ENCODE measurements at regions not wholly inside any gene's neighbourhood (a gene's known extent, or its start where the extent isn't known, plus 50 kb on each side); places are given as distances from the start of the nearest gene placed in this dataset.

- no peaks in the 10 kb centered on the region for H4K20me1 ChIP-seq (ENCODE audit: insufficient read depth)
- no peak overlapping the region for H3K4me3 ChIP-seq (ENCODE audit: low read length)
- no peak overlapping the region for H2AFZ ChIP-seq (ENCODE audit: low read depth, low read length)
- H3K4me2 ChIP-seq (ENCODE audit: low read length): no peak overlapping the region
- no peaks in the 10 kb centered on the region for H3K9me3 ChIP-seq (ENCODE audit: low read length)
- H3K27ac ChIP-seq (ENCODE audit: low read length): no peak overlapping the region
- no peaks in the 10 kb centered on the region for H3K79me2 ChIP-seq (replicated peaks; ENCODE audit: insufficient read depth, low read length)
- no peak overlapping the region for H3K9ac ChIP-seq (ENCODE audit: low read length)
- H3K27me3 ChIP-seq (ENCODE audit: insufficient read depth, low read depth, low read length): no peaks in the 10 kb centered on the region
- TF ChIP-seq REST (IDR thresholded peaks at IDR 0.05; ENCODE audit: borderline replicate concordance): no peak
- TF ChIP-seq RAD21 (conservative IDR thresholded peaks at IDR 0.05): no peak
- no peaks in the 10 kb centered on the region for H3K9me2 ChIP-seq (ENCODE audit: insufficient read depth, low read length)
- no peaks in the 10 kb centered on the region for H3K36me3 ChIP-seq (ENCODE audit: insufficient read depth, low read length)
- no peaks in the 10 kb centered on the region for H3F3A ChIP-seq (ENCODE audit: insufficient read depth, low read length, poor library complexity, severe bottlenecking)
These were observed 236.6 kb upstream of the PCDH18 start for GRCh38 chr4:137768881-137769280.

GRCh38 chr4:137768196-137768595 lies 235.9 kb upstream of the PCDH18 start:
- H3K27ac ChIP-seq (ENCODE audit: low read length): no peak overlapping the region
- no peaks in the 10 kb centered on the region for H3K9me2 ChIP-seq (ENCODE audit: insufficient read depth, low read length)
- no peak overlapping the region for H3K9ac ChIP-seq (ENCODE audit: low read length)
- H3K36me3 ChIP-seq (ENCODE audit: insufficient read depth, low read length): no peaks in the 10 kb centered on the region
- H3K79me2 ChIP-seq (replicated peaks; ENCODE audit: insufficient read depth, low read length): no peaks in the 10 kb centered on the region
- H3K9me3 ChIP-seq (ENCODE audit: low read length): no peaks in the 10 kb centered on the region
- no peak for TF ChIP-seq SMC3 (conservative IDR thresholded peaks at IDR 0.05; ENCODE audit: poor library complexity)
- no peak for TF ChIP-seq POLR2AphosphoS5 (IDR thresholded peaks at IDR 0.05)
- TF ChIP-seq RAD21 (conservative IDR thresholded peaks at IDR 0.05): no peak
- TF ChIP-seq MXI1 (conservative IDR thresholded peaks at IDR 0.05; ENCODE audit: poor library complexity, severe bottlenecking): no peak
- no peak for TF ChIP-seq CTCF (IDR thresholded peaks at IDR 0.05; ENCODE audit: poor library complexity, severe bottlenecking)
- TF ChIP-seq TAF1 (IDR thresholded peaks at IDR 0.05; ENCODE audit: low read depth): no peak
- TF ChIP-seq EP300 (conservative IDR thresholded peaks at IDR 0.05; ENCODE audit: poor library complexity, severe bottlenecking): no peak
- no peak for TF ChIP-seq REST (IDR thresholded peaks at IDR 0.05; ENCODE audit: borderline replicate concordance)
- TF ChIP-seq EZH2 (IDR thresholded peaks at IDR 0.05; ENCODE audit: borderline replicate concordance, insufficient read depth, low read length, poor library complexity, severe bottlenecking): no peak
- no peaks in the 10 kb centered on the region for H3F3A ChIP-seq (ENCODE audit: insufficient read depth, low read length, poor library complexity, severe bottlenecking)
- no peak overlapping the region for H3K4me3 ChIP-seq (ENCODE audit: low read length)
- no peaks in the 10 kb centered on the region for H4K20me1 ChIP-seq (ENCODE audit: insufficient read depth)
- no peak overlapping the region for H2AFZ ChIP-seq (ENCODE audit: low read depth, low read length)
- no peaks in the 10 kb centered on the region for H3K27me3 ChIP-seq (ENCODE audit: insufficient read depth, low read depth, low read length)
- no peak overlapping the region for H3K4me2 ChIP-seq (ENCODE audit: low read length)
